Eye (tissue), 1 donor: ENCODE measurements at regions not wholly inside any gene's neighbourhood (a gene's known extent, or its start where the extent isn't known, plus 50 kb on each side); places are given as distances from the start of the nearest gene placed in this dataset.
A peak's percentile ranks its signal among the peaks of the same experiment; 100 is the strongest.
"Not testable (repeated sequence)": the region's sequence is repeated elsewhere in the genome, so short reads cannot be mapped to it uniquely, and the experiment has no call there.

ENCODE experiments used
- DNase-seq: peaks from one replicate; pipeline ENCODE4 v3.0.0-alpha.2; 2015

DNA sequence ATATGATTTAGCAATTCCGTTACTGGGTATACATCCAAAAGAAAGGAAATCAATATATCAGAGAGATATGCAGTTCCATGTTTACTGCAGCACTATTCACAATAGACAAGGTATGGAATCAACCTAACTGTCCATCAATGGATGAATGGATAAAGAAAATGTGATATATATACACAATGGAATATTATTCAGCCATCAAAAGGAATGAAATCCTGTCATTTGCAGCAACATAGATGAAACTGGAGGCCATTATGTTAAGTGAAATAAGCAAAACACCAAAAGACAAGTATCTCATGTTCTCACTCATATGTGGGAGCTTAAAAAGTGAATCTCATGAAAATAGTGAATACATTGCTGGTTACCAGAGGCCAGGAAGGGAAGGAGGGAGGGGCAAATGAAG is 390.8 kb downstream of the ZFHX3 start:
- no peak for DNase-seq

DNA sequence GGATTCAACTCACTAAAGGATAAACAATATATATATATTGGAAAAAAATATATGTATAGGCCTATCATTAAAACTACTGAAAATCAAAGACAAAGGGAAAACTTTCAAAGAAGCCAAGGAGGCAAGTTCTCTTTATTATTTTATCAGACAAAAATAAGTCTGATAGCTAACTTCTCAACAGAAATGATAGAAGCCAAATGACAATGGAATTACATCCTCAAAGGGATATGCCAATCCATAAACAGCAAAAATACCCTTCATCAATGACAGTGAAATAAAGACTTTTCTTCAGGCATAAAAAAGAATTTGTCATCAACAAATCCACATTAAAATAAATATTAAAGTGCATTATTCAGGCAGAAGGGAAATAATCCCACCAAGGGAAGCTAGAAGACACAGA is 393.4 kb downstream of the ZFHX3 start:
- DNase-seq, result no peak

DNA sequence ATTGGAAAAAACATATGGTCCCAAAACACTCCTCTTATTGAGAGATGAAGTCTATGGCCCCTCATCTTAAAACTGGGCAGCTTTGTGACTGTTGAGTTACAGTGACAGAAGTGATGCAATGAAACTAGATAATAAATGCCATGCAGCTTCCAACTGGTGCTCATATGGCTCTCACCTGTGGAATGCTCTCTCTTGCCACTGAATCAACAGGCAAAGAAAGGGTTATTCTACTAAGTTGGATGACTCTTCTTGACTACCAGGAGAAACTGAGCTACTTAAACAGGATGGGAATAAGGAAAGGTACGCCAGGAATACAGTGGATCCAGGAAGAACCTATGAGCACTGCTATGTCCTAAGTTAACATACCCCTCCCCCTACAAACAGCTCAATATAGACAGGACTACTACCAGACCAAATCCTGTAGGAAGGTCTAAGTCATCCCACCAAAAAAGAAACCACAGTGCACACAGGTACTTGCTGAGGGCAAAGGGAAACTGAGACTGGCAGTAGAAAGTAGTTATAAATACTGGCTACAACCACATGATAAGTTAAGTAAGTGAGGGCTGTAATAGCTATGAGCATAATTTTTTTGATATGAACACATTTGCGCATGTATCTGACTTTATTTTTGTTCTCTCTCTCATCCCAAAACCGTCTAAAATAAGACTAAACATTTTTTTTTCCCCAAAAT is 398.5 kb downstream of the ZFHX3 start:
- DNase-seq, result no peak

DNA sequence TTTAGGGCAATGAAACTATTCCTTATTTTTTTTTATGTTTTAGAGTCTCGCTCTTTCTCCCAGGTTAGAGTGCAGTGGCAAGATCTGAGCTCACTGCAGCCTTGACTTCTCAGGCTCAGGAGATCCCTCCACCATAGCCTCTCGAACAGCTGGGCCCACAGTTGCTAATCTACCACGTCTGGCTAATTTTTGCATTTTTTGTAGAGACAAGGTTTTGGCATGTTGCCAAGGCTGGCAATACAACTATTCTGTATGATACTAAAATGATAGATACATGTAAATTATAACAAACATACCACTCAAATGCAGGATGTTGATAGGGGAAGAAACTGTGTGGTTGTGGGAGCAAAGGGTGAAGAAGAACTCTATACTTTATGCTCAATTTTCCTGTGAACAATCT is 401.3 kb downstream of the ZFHX3 start:
- no peak for DNase-seq

DNA sequence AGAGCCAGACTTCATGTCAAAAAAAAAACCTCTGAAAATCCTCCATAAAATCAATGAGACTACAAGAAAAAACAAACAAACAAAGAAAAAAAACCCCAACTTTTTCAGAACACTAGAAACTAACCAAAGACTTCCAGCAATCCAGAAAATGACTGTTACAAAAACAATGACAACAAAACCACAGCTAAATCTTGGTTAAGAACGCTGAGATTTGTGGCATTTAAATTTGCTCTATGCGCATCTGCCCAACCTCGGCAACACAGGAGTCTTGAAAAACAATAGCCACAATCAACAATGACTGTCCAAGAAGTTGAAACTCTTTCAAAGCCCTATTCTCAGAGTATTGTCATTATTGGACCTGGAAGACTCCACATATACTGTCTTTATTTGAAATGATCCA is 402.4 kb downstream of the ZFHX3 start:
- DNase-seq, result no peak

DNA sequence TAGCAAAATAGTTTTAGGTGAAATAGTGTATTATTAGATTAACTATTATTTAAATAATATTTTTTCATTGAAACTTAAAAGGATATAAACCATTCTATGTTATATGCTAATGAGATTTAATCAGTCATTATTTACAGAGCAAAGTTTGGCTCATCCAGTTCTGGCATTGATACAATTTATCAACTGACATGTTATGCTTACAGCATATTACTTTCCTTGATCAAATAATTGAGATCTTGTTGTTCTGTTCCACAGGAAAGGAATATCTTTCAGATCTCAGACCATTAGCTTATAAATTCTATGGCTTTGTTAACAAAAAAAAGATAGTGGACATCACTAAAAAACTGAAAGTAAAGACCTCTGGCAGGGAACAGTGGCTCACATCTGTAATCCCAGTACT is 403.0 kb downstream of the ZFHX3 start:
- DNase-seq, result no peak

DNA sequence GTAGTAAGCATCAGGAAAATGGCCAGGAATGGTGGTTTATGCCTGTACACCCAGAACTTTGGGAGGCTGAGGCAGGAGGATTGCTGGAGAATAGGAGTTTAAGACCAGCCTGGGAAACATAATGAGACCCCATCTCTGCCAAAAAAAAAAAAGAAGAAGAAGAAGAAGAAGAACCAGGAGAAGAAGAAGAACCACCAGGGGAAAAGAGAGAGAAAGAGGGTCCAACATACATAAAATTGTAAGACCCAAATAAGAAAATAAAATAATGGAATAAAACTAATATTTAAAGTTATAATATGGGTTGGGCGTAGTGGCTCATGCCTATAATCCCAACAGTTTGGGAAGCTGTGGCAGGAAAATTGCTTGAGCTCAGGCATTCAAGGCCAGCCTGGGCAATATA is 408.4 kb downstream of the ZFHX3 start:
- DNase-seq, result peak; percentile 27

DNA sequence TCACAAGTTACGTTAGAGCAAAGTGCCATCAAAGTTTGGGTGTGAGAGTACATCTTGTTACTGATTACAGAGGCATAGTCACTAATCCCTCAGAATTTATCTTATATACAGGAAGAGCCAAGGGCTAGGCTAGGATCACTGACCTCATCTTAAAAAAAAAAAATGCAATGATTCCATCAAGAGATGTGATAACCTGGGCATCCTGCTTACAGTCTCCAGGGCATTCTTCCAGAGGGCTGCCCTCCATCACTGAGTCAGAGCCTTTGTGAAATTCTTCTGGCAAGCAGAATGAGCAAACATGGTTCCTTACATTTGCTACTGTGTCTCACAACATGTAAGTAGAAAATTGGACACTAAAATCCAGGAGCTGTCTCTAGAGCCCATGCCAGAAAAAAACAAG is 410.6 kb downstream of the ZFHX3 start:
- DNase-seq, result peak; percentile 14

DNA sequence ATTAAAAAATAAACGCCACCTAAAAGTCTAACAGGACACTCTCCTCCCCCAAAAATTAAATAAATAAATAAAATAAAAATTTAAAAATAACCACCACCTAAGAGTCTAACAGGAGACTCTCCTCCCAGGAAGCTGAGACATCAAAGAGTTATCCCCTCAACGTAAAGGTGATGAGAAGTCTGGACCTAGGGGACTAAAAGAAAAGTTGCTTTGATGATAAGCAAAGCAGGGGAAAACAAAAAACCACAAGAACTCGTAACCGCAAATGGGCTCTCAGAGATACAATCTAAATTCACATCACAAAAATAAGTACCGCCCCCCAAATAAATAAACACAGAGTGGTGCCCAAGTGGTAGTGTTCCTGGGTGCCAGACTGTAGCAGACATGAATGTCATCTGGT is 412.2 kb downstream of the ZFHX3 start:
- no peak for DNase-seq

DNA sequence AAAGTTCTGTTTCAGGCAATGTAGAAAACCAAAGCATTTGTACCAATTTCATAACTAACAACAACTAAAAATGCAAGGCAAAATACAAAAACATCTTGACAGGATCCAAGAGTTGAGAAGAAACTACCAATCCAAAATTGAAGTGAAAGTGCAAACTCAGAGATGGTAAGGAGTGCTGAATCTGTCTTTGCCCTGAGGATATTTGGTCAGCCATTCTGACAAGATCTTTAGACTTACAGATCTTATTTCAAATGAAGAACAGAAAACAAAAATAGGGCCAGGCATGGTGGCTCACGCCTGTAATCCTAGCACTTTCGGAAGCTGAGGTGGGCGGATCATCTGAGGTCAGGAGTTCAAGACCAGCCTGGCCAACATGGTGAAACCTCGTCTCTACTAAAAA is 412.8 kb downstream of the ZFHX3 start:
- DNase-seq, result no peak

DNA sequence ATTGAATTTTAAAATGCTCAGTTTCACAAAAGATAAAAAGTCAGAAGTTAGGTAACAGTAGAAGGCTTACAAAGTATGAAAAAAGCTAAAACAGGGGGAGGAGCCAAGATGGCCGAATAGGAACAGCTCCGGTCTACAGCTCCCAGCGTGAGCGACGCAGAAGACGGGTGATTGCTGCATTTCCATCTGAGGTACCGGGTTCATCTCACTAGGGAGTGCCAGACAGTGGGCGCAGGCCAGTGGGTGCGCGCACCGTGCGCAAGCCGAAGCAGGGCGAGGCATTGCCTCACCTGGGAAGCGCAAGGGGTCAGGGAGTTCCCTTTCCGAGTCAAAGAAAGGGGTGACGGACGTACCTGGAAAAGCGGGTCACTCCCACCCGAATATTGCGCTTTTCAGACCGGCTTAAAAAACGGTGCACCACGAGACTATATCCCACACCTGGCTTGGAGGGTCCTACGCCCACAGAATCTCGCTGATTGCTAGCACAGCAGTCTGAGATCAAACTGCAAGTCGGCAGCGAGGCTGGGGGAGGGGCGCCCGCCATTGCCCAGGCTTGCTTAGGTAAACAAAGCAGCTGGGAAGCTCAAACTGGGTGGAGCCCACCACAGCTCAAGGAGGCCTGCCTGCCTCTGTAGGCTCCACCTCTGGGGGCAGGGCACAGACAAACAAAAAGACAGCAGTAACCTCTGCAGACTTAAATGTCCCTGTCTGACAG is 420.6 kb downstream of the ZFHX3 start:
- DNase-seq, result not testable (repeated sequence)

DNA sequence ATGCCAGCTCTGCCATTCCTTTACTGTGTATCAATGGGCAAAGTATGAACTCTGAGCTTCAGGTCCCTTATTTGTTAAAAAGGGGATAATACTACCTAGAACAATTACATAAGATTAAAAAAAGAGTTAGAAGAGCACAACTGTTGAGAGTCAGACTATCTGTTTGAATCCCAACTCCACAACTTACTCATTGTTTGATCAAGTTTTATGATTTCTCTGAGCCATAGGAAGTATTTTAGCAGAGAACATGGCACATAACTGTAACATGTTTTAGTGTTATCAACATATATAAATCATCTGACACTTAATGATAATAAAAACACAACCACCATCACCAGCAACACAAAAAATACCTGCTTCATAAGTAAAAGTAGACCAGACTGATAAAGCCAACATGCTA is 421.3 kb downstream of the ZFHX3 start:
- DNase-seq, result no peak

DNA sequence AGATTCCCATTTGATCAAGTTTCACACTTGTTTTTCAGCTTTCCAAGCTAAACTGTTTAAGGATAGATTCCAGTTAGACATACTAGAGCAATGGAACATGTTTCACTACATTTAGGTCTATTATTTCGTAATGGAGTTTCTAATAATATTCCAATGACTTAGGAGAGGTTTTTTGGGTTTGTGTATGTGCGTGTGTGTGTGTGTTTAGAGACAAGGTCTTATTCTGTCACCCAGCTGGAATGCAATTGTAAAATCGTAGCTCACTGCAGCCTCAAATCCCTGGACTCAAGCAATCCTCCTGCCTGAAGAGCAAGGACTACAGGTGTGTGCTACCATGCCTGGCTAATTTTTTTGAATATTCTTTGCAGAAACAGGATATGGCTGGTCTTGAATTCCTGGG is 426.3 kb downstream of the ZFHX3 start:
- no peak for DNase-seq

DNA sequence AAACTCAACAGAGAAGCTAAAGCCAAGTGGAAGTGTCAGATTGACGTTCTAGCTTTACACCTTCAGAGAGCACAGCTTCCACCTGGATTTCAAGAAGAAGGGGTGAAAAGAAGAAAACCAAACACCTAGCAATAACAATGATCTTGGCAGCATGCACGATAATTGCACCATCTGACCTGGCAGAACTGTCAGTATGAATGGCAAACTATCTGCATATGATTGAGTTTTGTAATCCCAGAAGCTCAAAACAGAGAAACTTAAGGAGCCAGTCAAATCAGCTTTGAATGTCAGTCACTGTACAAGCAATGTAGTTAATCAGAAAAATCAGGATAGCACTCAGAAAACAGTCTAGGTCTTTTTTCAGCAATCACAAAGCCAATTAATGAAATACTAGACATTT is 427.1 kb downstream of the ZFHX3 start:
- no peak for DNase-seq

DNA sequence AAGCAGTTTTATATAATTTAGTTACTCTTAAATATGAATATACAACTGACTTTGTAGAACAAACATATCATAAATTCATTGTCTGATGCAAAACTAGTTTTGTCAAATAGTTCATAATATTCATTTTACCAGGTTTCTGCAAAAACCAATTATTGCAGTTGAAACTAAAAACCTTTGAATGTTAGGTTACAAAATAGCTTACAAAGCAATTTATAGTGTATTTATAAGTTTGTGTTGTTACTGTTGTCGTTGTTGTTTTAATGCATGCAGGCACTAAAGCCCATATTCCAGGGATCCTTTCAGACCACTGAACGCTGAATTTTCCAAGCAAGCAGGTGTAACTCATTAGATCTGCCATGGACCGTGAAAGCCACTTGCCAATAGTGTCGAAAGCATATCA is 427.6 kb downstream of the ZFHX3 start:
- DNase-seq, result no peak

DNA sequence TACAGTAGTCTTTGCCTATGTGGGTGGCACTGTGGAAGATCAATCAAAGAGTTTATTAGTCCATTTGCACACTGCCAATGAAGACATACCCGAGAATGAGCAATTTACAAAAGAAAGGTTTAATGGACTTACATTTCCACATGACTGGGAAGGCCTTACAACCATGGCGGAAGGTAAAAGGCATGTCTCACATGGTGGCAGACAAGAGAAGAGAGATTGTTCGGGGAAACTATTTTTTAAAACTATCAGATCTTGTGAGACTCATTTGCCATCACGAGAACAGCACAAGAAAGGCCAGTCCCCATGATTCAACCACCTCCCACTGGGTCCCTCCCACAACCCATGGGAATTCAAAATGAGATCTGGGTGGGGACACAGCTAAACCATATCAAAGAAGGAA is 432.1 kb downstream of the ZFHX3 start:
- no peak for DNase-seq

DNA sequence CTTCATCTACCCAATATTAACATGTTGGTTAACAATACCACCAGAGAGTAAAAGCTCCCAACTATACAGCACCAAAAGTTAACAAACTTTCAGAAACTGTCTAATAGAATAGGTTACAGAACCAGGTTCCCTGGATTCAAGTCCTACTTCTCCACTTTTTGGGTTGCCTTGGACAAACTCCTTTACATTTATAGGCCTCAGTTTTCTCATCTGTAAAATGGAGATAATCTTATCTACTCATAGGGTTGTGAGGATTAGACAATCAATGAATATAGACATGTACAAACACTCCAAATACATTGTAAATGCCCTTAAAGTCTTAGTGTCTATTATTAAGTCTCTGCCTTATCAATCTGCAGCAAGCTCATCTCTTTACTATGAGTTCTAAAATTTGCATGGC is 435.2 kb downstream of the ZFHX3 start:
- no peak for DNase-seq

DNA sequence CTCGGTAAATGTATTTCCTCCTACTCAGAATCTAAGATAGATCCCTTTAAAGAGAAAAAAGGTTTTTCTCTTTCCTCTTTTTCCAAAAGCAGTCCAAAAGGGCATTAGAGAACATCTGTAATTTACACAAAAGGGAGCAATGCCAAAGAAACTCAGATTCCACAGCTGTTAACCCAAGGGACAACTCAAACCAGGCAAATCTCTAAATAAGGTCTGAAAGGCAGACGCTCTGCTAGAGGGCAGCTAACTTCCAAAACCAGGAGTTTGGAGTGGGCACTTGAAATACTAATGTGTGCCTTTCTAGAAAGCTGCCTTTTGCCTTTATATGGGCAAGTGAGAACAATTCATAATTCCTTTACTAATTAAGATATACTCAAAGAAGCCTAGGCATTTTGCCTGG is 435.7 kb downstream of the ZFHX3 start:
- DNase-seq, result peak; percentile 57

DNA sequence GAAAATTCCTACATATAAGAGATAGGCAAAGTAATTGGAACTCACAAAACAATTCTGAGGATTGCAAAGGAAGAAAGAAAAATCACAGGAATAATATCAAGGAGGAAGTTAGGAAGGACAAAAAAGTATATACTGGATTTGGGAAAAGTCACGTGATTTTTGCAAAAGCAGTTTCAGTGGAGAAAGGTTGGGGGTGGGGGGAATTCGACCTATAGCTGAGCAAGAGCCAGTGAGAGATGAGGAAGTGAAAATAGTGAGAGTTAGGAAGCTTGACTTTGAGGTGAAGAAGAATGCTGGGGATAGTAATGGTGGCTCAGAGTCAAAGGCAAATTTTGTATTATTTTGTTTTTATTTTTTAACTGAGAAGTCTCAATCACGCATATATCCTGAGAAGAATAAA is 438.0 kb upstream of the PMFBP1 start:
- no peak for DNase-seq

DNA sequence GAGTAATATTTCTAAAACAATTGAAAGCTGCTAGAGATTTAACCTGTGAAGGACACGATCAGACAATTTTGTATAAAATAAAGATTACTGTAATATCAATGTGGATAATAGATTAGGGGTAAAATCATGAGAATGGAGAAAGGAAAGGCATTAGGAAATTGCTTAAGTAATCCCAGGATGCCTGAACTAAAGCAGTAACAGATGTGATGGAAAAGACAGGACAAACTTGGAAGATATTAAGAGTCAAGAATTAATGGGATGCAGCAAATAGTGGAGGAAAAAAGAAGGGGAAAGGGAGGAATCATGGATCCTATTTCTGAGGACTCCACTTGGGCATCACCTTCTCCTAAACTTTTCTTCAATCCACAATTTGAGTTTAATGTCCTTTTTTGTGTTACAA is 437.1 kb upstream of the PMFBP1 start:
- DNase-seq, result no peak

DNA sequence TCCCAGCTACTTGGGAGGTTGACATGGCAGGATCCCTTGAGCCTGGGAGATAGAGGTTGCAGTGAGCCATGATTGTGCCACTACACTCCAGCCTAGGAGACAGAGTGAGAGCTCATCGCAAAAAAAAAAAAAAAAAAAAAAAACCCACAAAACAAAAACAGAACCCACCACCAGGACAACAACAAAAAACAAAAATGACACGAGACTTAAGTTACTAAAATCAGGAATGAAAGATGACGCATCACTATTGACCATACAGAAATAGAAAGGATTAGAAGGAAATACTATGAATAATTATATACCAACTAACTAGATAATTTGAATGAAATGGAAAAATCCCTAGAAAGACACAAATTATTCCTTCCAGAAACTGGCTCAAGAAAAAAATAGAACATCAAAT is 432.4 kb upstream of the PMFBP1 start:
- DNase-seq, result no peak

DNA sequence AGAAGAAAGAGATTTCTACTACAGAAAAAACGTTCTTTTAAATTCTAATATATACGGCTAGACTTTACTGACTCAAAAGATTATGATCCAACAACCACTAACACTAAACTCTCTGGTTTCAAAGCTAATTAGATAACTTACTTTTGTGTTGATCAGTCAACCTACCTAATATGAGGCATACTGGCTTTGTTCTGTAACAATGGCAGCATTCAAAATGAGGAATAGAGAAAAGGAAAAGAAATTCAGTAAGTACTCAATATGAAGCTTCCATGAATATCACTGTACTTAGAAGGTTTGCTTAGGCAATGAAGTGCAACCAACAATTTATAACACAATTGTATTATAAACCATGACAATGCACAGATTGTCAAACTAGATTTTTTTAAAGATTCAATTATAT is 430.5 kb upstream of the PMFBP1 start:
- DNase-seq, result no peak

DNA sequence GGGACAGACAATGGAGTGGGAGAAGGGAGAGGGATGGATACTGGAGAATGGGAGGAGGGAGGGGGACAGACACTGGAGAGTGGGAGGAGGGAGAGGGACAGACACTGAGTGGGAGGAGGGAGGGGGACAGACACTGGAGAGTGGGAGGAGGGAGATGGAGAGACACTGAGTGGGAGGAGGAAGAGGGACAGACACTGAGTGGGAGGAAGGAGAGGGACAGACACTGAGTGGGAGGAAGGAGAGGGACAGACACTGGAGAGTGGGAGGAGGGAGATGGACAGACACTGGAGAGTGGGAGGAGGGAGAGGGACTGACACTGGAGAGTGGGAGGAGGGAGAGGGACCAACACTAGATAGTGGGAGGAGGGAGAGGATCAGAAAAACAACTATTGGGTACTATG is 426.7 kb upstream of the PMFBP1 start:
- DNase-seq, result no peak

DNA sequence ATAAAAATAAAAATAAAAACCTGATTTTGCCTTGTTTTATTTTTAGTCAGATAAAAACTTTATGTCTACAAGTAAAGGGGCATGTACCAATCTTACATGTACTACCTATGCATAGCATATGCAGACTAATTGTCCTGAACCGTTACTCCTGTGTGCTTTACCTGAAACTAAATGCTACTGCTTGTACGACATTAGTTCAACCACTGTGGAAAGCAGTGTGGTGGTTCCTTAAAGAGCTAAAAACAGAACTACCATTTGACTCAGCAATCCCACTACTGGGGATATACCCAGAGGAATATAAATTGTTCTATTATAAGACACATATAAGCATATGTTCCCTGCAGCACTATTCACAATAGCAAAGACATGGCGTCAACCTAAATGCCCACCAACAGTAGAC is 426.0 kb upstream of the PMFBP1 start:
- no peak for DNase-seq

DNA sequence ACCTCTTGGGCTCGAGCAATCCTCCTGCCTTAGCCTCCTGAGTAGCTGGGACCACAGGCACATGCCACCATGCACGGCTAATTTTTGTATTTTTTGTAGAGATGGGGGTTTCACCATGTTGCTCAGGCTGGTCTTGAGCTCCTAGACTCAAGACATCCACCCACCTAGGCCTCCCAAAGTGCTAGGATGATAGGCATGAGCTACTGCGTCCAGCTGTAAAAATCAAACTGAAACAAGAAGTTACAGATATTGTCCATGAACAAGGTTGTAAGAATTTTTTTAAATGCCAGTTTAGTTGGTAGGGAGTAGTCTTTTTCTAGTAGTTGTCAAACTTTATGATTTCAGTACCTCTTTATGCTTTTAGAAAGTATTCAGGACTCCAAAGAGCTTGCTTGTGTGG is 424.4 kb upstream of the PMFBP1 start:
- DNase-seq, result no peak
